ENCODE measurements at regions not wholly inside any gene's neighbourhood (a gene's known extent, or its start where the extent isn't known, plus 50 kb on each side); places are given as distances from the start of the nearest gene placed in this dataset.
"Not testable (repeated sequence)": the region's sequence is repeated elsewhere in the genome, so short reads cannot be mapped to it uniquely, and the experiment has no call there.

DNA sequence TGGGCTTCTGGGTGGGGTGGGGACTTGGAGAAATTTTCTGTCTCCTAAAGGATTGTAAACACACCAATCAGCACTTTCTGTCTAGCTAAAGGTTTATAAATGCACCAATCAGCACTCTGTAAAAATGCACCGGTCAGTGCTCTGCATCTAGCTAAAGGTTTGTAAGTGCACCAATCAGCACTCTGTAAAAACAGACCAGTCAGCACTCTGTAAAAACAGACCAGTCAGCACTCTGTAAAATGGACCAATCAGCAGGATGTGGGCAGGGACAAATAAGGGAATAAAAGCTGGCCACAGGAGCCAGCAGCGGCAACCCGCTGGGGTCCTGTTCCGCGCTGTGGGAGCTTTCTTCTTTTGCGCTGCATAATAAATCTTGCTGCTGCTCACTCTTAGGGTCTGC, 63.0 kb upstream of the MAP9 start:
- not testable (repeated sequence) for DNase-seq

DNA sequence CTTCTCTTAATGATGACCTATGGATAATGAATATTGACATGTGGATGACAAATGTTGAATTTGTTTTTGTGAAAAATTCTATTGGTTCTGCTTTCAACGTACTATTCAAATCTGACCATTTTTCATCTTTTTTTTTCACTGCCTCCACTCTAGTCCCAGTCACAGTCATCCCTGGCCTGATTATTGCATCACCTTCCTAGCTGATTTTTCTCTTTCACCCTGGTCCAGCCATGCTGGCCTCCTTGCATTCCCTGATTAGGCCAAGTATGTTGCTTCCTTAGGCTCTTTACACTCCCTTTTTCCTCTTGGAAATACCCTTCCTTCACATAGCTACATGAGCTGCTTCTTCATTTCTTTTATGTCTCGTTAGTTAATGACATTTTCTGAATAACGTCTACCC, 58.1 kb upstream of the MAP9 start:
- no peak for DNase-seq

DNA sequence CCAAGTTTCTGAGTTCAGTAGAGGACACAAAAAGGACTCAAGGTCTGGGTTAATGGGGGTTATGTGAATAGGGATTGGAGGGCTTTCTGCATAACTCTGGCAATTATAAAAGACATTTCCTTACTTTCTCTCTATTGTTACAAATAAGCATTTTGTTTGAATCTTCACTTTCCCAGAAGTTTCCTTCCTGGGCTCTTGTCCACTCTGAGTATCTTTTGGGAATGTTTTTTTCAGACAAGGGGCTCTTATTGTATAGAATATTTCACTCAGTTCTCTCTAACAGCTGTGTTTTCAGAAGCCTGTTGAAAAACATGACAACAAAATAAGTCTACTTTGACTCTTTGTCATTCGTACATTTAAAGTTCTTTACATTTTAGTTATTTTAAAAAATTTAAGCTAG, 57.6 kb upstream of the MAP9 start:
- no peak for DNase-seq

DNA sequence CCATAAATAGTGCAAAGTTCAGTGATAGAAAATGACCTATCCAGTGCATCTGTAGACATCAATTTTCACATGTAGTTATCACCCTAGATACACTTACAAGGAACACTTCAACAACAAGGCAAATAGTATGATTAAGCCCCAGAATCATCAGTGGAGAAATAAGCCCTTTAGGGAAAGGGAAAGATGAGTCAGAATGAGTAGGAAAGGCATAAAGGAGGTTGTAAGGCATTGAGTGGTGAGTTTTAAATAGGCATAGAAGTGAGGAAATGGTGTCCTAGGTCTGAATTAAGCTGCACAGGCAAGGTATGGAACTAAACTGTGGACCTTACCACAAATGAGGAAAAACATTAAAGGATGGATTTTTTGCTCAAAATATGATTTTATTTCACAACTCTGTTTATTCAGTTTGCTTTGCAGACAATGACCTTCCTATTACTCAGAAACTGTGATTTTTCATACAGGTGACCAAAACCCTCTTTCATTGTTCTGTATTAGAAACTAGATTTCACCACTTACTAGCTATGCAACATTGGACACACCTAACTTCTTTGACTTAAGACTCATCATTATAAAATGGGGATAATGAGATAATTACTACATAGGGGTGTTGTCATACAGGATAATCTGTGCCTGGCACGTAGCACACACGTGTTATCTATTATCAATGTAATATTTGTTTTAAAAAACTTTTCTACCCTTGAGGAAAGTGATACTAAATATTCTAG, 57.0 kb upstream of the MAP9 start:
- DNase-seq: no peak

DNA sequence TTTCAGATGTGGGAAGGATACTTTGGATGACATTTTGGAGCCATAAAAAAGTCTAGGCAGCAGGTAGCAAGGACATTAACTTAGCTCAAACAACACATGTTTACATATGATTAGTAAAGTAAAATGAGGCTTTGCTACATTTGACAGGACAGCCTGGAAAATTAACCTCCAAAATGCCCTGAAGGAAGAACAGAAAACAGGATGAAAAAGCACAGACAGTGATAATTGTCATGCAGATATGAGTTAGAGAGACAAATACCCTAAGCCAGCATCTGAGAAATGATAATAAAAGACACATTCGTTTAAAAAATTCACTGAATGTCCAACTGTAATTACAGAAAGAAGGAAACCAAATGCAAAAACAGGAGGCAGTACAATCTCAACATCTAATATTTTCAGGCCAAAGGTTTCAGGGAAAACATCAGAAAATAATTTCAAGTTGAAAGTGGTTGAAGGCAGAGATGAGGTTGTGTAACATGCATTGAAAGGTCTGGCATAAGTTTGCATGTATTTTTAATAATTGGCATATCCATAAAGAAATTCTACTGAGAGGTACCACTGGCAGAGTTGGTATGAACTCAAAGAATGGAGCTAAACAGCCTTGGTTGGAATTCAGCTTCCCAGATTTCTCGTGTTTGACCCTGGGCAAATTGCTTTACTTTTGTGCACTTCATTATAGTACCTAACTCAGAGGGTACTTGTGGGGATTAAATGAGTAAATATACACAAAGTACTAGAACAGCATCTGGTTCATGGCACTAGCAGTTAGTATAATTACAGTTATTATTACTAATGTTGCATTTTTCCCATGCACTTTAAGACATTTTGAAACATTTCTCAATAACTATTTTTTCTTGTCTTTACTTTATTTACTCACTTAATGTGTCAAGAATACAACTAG, 54.4 kb upstream of the MAP9 start:
- DNase-seq: no peak

DNA sequence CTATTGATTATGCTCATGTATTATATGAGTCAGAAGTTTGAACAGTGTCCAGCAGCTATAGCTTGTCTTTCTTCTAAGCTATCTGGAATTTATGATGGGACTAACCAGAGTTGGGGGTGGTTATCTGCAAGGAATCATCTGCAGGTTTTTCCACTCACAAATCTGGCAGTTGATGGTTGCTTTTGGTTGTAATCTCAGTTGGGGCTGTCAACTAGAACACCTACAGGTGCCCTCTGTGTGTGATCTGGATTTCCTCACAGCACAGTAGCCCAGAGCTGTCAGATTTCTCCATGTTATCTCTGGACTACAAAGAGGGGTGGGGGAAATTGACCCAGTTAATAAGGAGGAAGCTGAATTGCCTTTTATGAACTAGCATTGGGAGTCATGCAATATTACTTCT, 51.4 kb upstream of the MAP9 start:
- no peak for DNase-seq

DNA sequence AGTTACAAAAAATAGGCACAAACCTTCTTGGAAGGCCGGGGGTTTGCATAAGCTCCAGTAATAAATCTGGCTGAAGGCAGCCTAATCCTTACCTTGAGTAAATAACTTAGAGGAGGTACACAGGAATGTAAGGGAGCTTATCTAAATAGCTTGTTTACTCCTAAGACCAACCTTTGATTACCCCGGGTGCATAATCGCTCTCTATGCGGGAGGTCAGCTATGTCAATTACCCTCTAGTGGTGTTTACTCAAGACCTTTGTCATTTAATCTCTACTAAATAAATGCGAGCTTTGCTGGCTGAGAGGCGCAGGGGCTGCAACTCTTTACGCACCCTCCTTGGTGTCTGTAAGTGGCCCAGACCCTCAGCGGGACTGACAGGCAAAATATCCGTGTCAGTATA, 50.2 kb upstream of the MAP9 start:
- no peak for DNase-seq

Data from NCI-H1694 treated with DMSO at 0.1 percent for 48 hours (cell line).